ENCODE measurements at regions not wholly inside any gene's neighbourhood (a gene's known extent, or its start where the extent isn't known, plus 50 kb on each side); places are given as distances from the start of the nearest gene placed in this dataset.
A peak's percentile ranks its signal among the peaks of the same experiment; 100 is the strongest.
"Not testable (repeated sequence)": the region's sequence is repeated elsewhere in the genome, so short reads cannot be mapped to it uniquely, and the experiment has no call there.

DNA sequence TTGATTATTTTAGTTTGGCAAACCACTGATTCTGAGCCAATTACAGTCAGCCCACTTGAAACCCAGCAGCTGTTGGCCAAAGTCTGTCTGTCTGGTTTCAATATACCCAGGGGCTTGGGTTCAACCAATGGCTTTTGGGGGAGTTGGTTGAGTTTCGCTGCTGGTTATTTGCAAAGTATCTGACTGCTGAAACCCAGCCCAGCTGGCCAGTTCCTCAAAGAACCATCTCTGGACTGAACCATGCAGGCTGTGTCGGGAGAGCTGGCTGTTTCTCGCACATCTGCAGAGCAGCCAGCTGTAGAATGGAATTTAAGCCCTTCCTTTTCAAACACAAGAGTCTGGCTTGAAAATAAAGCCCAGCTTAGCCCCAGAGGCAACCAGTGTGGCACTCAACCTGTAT is 66.0 kb upstream of the PAX7 start:
- DNase-seq, result no peak

GRCh38 chr1:18565321-18565720 is 65.3 kb upstream of the PAX7 start:
- DNase-seq, result no peak

- no peak for DNase-seq
Observed at GRCh38 chr1:18568489-18568888, 62.2 kb upstream of the PAX7 start.

- DNase-seq, result no peak
Observed at GRCh38 chr1:18569251-18569650, 61.4 kb upstream of the PAX7 start.

DNA sequence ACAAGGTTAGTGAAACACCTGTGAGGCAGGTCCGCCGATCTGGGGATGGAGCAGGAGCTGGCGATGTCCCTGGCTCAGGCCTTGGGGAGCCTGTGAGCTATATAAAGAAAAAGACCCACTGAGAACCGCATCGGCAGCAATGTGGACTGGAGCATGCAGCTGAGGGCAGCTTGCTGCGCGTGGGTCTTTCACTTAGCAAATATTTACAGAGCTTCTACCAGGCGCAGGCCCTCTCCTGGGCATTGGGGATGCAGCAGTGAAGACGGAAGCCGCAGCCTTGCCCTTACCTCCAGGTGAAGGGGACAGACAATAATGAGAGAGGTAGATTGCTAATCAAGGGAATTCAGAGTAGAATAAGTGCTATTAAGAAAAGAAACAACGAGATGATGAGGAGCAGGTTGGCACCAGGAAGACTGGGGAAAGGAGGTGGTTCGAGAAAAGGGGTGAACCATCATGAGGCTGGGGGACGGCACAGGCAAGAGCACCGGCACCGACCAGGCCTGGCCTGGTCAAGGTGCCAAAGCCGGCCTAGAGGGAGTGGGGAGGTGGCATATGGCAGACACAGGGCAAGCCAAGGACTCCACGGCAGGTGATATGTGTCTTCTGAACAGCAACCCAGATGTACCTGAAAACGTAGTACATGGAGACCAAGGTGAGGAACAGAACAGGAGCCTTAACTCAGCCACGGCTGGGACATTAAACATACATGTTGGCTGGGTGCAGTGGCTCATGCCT is 60.7 kb upstream of the PAX7 start:
- no peak for DNase-seq

- no peak for DNase-seq
Observed at GRCh38 chr1:18571275-18571674, 59.4 kb upstream of the PAX7 start.

DNA sequence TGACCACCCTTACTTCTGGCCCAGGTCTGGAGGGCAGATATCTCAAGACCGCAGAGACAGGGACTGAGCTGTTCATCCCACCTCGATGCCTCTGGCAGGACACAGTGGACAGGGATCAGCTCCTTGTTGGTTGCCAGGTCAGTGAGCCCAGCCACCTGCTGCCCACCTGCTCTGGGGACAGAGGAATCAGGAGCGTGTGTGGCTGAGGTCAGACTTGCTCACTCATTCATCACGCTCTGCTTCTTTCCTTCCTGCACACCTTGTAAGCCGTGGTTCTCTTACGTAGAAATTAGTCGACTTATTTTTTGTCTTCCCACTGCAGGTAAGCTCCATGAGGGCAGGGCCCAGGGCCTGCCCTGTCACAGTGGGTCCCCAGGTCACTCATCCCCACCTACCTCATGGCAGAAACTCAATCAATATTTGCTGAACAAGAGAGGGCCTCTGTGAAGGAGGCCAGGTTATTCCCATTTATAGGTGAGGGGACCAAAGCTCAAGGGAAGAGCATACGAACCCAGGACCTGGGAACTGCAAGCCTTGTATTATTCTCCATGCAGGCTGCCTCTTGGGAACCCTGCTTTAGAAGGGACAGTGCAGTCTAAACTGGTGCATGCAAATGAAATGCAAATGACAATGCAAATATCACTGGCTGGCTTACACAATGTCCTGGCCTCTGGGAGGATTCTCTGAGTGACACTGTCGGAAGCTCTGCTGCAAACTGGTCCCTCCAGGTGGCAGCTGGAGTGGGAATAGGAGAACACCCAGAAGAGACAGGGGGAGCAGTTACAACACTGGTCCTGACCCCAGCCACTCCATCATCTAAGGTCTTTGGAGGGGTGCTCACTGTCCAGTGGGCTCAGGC is 58.4 kb upstream of the PAX7 start:
- DNase-seq, result no peak

- no peak for DNase-seq
Observed at GRCh38 chr1:18573170-18573569, 57.5 kb upstream of the PAX7 start.

DNA sequence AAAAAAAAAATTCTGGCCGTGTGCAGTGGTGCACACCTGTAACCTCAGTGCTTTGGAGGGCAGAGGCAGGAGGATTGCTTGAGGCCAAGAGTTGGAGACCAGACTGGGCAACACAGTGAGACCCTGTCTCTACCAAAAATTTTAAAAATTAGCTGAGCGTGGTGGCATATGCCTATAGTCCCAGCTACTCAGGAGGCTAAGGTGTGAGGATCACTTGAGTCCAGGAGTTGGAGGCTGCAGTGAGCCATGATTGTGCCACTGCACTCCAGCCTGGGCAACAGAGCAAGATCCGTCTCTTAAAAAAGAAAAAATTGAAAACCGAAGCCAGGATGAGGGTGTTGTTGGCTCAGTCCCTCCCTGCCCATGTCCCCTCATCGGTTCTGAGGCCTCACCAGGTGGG is 55.9 kb upstream of the PAX7 start:
- no peak for DNase-seq

- peak in 2 of 4 experiments; percentile 9 to 28 for DNase-seq
Observed at GRCh38 chr1:18575620-18576019, 55.0 kb upstream of the PAX7 start.

- DNase-seq, result no peak
Observed at GRCh38 chr1:18578271-18578670, 52.4 kb upstream of the PAX7 start.

GRCh38 chr1:18579267-18579666 is 51.4 kb upstream of the PAX7 start:
- not testable (repeated sequence) for DNase-seq

- DNase-seq, result no peak
Observed at GRCh38 chr1:18580047-18580446, 50.6 kb upstream of the PAX7 start.

- DNase-seq, result no peak
Observed at GRCh38 chr1:18580691-18581419, 49.8 kb upstream of the PAX7 start.
